H1 (cell line): ENCODE measurements at regions not wholly inside any gene's neighbourhood (a gene's known extent, or its start where the extent isn't known, plus 50 kb on each side); places are given as distances from the start of the nearest gene placed in this dataset.

ENCODE experiments used
- CTCF ChIA-PET: fragments of 300-600 bp; sonication (Branson Sonifier 250); formaldehyde crosslinking; loops from one replicate; lab custom pipeline; 2021; ENCODE audit not compliant: partially characterized antibody; lab: Charles Lee
- POLR2A ChIA-PET: fragments of 300-600 bp; sonication (Branson Sonifier 250); formaldehyde crosslinking; loops from one replicate; lab custom pipeline; 2021; ENCODE audit warnings: inconsistent platforms; ENCODE audit not compliant: partially characterized antibody; lab: Charles Lee
- DNase-seq, 2 experiments: peaks; one replicate each; pipeline versions ENCODE4 v3.0.0 to v3.0.0-alpha.2; 2010 to 2022; ENCODE audit warnings: low spot score in 2 of 2, low read depth in 1 of 2, mixed read lengths in 1 of 2
- FAIRE-seq: peaks from 2 replicates; lab custom pipeline; 2011; peaks lifted over from hg19 to GRCh38; lab: Jason Lieb, UNC
- H2AFZ ChIP-seq: 2 replicates; pipeline ENCODE4 v1.8.1; 2012; ENCODE audit warnings: low read length, inconsistent platforms
- H2AK5ac ChIP-seq: 2 replicates; pipeline ENCODE4 v1.6.1; 2013; ENCODE audit warnings: low read depth, low read length
- H2BK120ac ChIP-seq: replicated peaks from 2 replicates; pipeline ENCODE3; 2013; ENCODE audit warnings: low read depth, low read length, inconsistent platforms
- H2BK12ac ChIP-seq: 2 replicates; pipeline ENCODE4 v1.6.1; 2013; ENCODE audit warnings: low read depth, low read length
- H2BK15ac ChIP-seq: 2 replicates; pipeline ENCODE4 v1.6.1; 2013; ENCODE audit warnings: low read length
- H2BK20ac ChIP-seq: 2 replicates; pipeline ENCODE4 v1.6.1; 2013; ENCODE audit warnings: low read length
- H2BK5ac ChIP-seq: 2 replicates; pipeline ENCODE4 v1.6.1; 2013; ENCODE audit warnings: low read depth, low read length
- H3K14ac ChIP-seq: 2 replicates; pipeline ENCODE4 v1.6.1; 2013; ENCODE audit warnings: inconsistent platforms; ENCODE audit not compliant: insufficient read length
- H3K18ac ChIP-seq: 2 replicates; pipeline ENCODE4 v1.6.1; 2013; ENCODE audit warnings: low read length; ENCODE audit errors: extremely low read depth
- H3K23ac ChIP-seq: 2 replicates; pipeline ENCODE4 v1.6.1; 2013; ENCODE audit warnings: inconsistent platforms; ENCODE audit not compliant: insufficient read length
- H3K23me2 ChIP-seq: 2 replicates; pipeline ENCODE4 v1.6.1; 2013; ENCODE audit warnings: low read depth, low read length
- H3K27ac ChIP-seq: 2 replicates; pipeline ENCODE4 v1.6.1; 2011; ENCODE audit warnings: low read depth, low read length, inconsistent platforms
- H3K27me3 ChIP-seq, 4 experiments: replicated peaks in 1 of 4; 1 replicate in 1 of 4; 2 replicates in 3 of 4; pipeline versions ENCODE4 v1.6.1 to v1.8.1; 2011 to 2013; ENCODE audit warnings: low read length in 3 of 4, mild to moderate bottlenecking in 3 of 4, inconsistent platforms in 2 of 4, mixed read lengths in 2 of 4, moderate library complexity in 1 of 4; ENCODE audit not compliant: control insufficient read depth in 3 of 4, insufficient read depth in 3 of 4; ENCODE audit errors: extremely low read depth in 1 of 4
- H3K36me3 ChIP-seq, 4 experiments: 2 replicates each; pipeline versions ENCODE4 v1.6.1 to v1.8.1; 2011 to 2013; ENCODE audit warnings: mild to moderate bottlenecking in 4 of 4, low read length in 3 of 4, moderate library complexity in 2 of 4, control low read depth in 1 of 4, inconsistent platforms in 1 of 4; ENCODE audit not compliant: insufficient read depth in 4 of 4, control insufficient read depth in 2 of 4
- H3K4ac ChIP-seq: replicated peaks from 2 replicates; pipeline ENCODE3; 2013; ENCODE audit warnings: low read length, low read depth, mixed read lengths, inconsistent platforms; ENCODE audit not compliant: insufficient read length
- H3K4me1 ChIP-seq, 4 experiments: replicated peaks in 1 of 4; 1 replicate in 1 of 4; 2 replicates in 3 of 4; pipeline versions ENCODE4 v1.6.1 to v1.8.1; 2011 to 2013; ENCODE audit warnings: low read length in 3 of 4, inconsistent platforms in 2 of 4, mixed read lengths in 1 of 4; ENCODE audit not compliant: insufficient read depth in 4 of 4, control insufficient read depth in 3 of 4
- H3K4me2 ChIP-seq, 2 experiments: 2 replicates each; pipeline versions ENCODE4 v1.6.1 to v1.8.1; 2011 to 2013; ENCODE audit warnings: low read depth in 2 of 2, low read length in 2 of 2, control low read depth in 1 of 2, inconsistent platforms in 1 of 2, mild to moderate bottlenecking in 1 of 2; ENCODE audit not compliant: insufficient read depth in 1 of 2
- H3K4me3 ChIP-seq, 4 experiments: fragments of 200-600, 300-600 bp in 1 of 4; sonication (generic), shearing (Covaris generic), sonication (Bioruptor Twin) in 1 of 4; 2 replicates each; pipeline versions ENCODE4 v1.5.1 to v1.8.1; 2011 to 2016; ENCODE audit warnings: low read length in 4 of 4, low read depth in 3 of 4, control low read depth in 2 of 4, inconsistent platforms in 2 of 4, mild to moderate bottlenecking in 2 of 4, mixed read lengths in 1 of 4, moderate library complexity in 1 of 4; ENCODE audit not compliant: insufficient read depth in 2 of 4; ENCODE audit errors: extremely low read depth in 1 of 4
- H3K56ac ChIP-seq: replicated peaks from 2 replicates; pipeline ENCODE3; 2013; ENCODE audit warnings: low read depth, mild to moderate bottlenecking, mixed read lengths, low read length, inconsistent platforms; ENCODE audit not compliant: insufficient read length
- H3K79me1 ChIP-seq: 2 replicates; pipeline ENCODE4 v1.6.1; 2013; ENCODE audit warnings: low read depth, low read length, control low read depth
- H3K79me2 ChIP-seq, 2 experiments: 2 replicates each; pipeline versions ENCODE4 v1.6.1 to v1.8.1; 2012 to 2013; ENCODE audit warnings: low read length in 2 of 2, mild to moderate bottlenecking in 2 of 2, inconsistent platforms in 1 of 2; ENCODE audit not compliant: insufficient read depth in 2 of 2, control insufficient read depth in 1 of 2
- H3K9ac ChIP-seq, 4 experiments: replicated peaks in 1 of 4; 1 replicate in 1 of 4; 2 replicates in 3 of 4; pipeline versions ENCODE4 v1.6.1 to v1.8.1; 2011 to 2013; ENCODE audit warnings: low read depth in 3 of 4, low read length in 3 of 4, control low read depth in 2 of 4, mild to moderate bottlenecking in 2 of 4, moderate library complexity in 2 of 4, inconsistent platforms in 1 of 4; ENCODE audit errors: extremely low read depth in 1 of 4
- H3K9me3 ChIP-seq, 2 experiments: 2 replicates each; pipeline versions ENCODE4 v1.6.1 to v1.8.1; 2012 to 2013; ENCODE audit warnings: mild to moderate bottlenecking in 2 of 2, moderate library complexity in 2 of 2, control low read depth in 1 of 2, inconsistent platforms in 1 of 2, low read depth in 1 of 2, low read length in 1 of 2, mixed read lengths in 1 of 2; ENCODE audit not compliant: insufficient read depth in 2 of 2
- H4K20me1 ChIP-seq, 2 experiments: replicated peaks in 1 of 2; 2 replicates each; pipeline versions ENCODE3 to v1.8.1; 2011 to 2013; ENCODE audit warnings: inconsistent platforms in 2 of 2, low read length in 2 of 2, mild to moderate bottlenecking in 1 of 2; ENCODE audit not compliant: insufficient read depth in 2 of 2, control insufficient read depth in 1 of 2
- H4K5ac ChIP-seq: 2 replicates; pipeline ENCODE4 v1.6.1; 2013; ENCODE audit warnings: low read length, low read depth, mixed read lengths, inconsistent platforms; ENCODE audit not compliant: insufficient read length
- H4K8ac ChIP-seq: 2 replicates; pipeline ENCODE4 v1.8.0; 2013; ENCODE audit warnings: mild to moderate bottlenecking, moderate library complexity, low read length, inconsistent platforms; ENCODE audit not compliant: insufficient read depth; ENCODE audit errors: extremely low read depth
- H4K91ac ChIP-seq: replicated peaks from 2 replicates; pipeline ENCODE3; 2013; ENCODE audit warnings: low read length, mixed read lengths, inconsistent platforms; ENCODE audit not compliant: insufficient read length
- BRCA1 ChIP-seq: IDR thresholded peaks from 2 replicates; pipeline ENCODE4 v1.6.1; 2012; ENCODE audit warnings: low read depth, low read length, improper control_type of control experiment
- JUND ChIP-seq: IDR thresholded peaks from 2 replicates; pipeline ENCODE4 v1.6.1; 2011; ENCODE audit warnings: mild to moderate bottlenecking, improper control_type of control experiment, low read length
- POLR2A ChIP-seq, 2 experiments: IDR thresholded peaks; 1 replicate in 1 of 2; 2 replicates in 1 of 2; pipeline ENCODE4 v1.6.1; 2011; ENCODE audit warnings: low read depth in 2 of 2, low read length in 2 of 2, mild to moderate bottlenecking in 2 of 2; ENCODE audit errors: control extremely low read depth in 1 of 2
- RAD21 ChIP-seq, 2 experiments: IDR thresholded peaks in 1 of 2; conservative IDR thresholded peaks in 1 of 2; 2 replicates each; pipeline ENCODE4 v1.6.1; 2011; ENCODE audit warnings: low read depth in 2 of 2, low read length in 2 of 2, improper control_type of control experiment in 1 of 2, inconsistent platforms in 1 of 2, mild to moderate bottlenecking in 1 of 2, moderate library complexity in 1 of 2
- SIX5 ChIP-seq: IDR thresholded peaks from 2 replicates; pipeline ENCODE4 v1.6.1; 2011; ENCODE audit warnings: mild to moderate bottlenecking, low read depth, low read length
- SP1 ChIP-seq: IDR thresholded peaks from 2 replicates; pipeline ENCODE4 v1.6.1; 2011; ENCODE audit warnings: low read depth, low read length
- TAF1 ChIP-seq: IDR thresholded peaks from 2 replicates; pipeline ENCODE4 v1.6.1; 2011; ENCODE audit warnings: mild to moderate bottlenecking, low read depth, low read length
- WGBS, 2 experiments: shearing (Covaris generic) in 1 of 2; methylation state at CpG; one replicate each; pipeline versions ENCODE4 v1.1.6 to v1.1.7; 2013 to 2015; ENCODE audit warnings: low lambda C conversion rate in 2 of 2, mixed read lengths in 2 of 2, inconsistent platforms in 1 of 2, low coverage in 1 of 2, missing lambda C conversion rate in 1 of 2; ENCODE audit not compliant: insufficient replicate concordance in 2 of 2, insufficient coverage in 1 of 2, insufficient read length in 1 of 2; ENCODE audit errors: extremely low coverage in 1 of 2, missing lambda C conversion rate in 1 of 2; 5-methylcytosine and 5-hydroxymethylcytosine counted together
- TF ChIP-seq, protein P1 (sequence below): IDR thresholded peaks from 2 replicates; pipeline ENCODE4 v1.6.1; 2011; ENCODE audit warnings: low read depth, mild to moderate bottlenecking, low read length; ENCODE audit not compliant: insufficient read depth

DNA sequence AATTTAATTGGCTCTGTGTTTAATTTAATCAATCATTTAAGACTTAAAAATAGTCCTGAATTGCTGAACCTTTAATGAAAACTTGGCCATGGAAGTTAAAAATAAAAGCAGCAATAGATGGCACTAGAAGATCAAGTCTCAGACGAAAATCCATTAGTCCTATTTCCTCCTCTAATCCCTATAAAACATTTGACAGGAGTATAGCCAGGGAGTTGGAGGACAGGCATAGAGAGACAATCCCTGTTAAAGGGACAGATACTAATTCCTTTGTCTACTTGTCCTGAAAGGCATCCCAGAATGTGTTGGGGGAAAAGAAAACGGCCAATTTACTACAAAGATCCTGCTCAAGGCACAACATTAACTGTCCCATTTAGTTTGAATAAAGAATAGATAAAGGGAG is 276.3 kb upstream of the TACR3 start:
- Histone ChIP-seq H2AK5ac (no peak overlapping the region), H3K9ac (no peak overlapping the region), H4K8ac (no peak overlapping the region), H2BK12ac (no peak overlapping the region), H2BK20ac (no peak overlapping the region), H4K5ac (no peak overlapping the region), H3K14ac (no peak overlapping the region), H3K23ac (no peak overlapping the region), H3K23me2 (no peaks in the 10 kb centered on the region), H3K79me1 (no peaks in the 10 kb centered on the region), H2BK120ac (peak overlapping the region; percentile 10), H3K4me3 (no peak overlapping the region; a peak in 1 of 8 replicates), H3K79me2 (no peaks in the 10 kb centered on the region), H2AFZ (no peak overlapping the region), H3K4me2 (peak overlapping the region; percentile 9 to 17; a peak in 2 of 4 replicates), H3K27me3 (no peaks in the 10 kb centered on the region), H3K4me1 (peaks cover 0 to 8% (median 3%) of the 10 kb centered on the region in 4 experiments; a peak in 5 of 7 replicates), H4K91ac (no peak overlapping the region), H3K56ac (no peak overlapping the region), H4K20me1 (no peaks in the 10 kb centered on the region), H2BK15ac (no peak overlapping the region), H3K36me3 (no peaks in the 10 kb centered on the region), H3K4ac (no peak overlapping the region), H3K18ac (no peak overlapping the region; the same call in 1 of the 2 replicates), H2BK5ac (no peak overlapping the region), H3K27ac (peak overlapping the region; percentile 47; the same call in 1 of the 2 replicates), H3K9me3 (0 out of 4 replicates have a peak, but pooled peaks cover 0 to 5% of the 10 kb centered on the region in 2 experiments)
- ChIA-PET CTCF (interaction anchor here (0.6 kb wide), 1 partner anchor 1400 kb away, joined by 3 read pairs; no protein-coding TSS in a partner anchor), POLR2A (no interaction called here)
- DNase-seq (no peak), FAIRE-seq (peak; percentile 13)
- 60% methylated on average over 2 of the region's 2 CpGs; no CpG with 5 or more reads in 1 of the 2 experiments for WGBS, 2 experiments
- TF ChIP-seq JUND (no peak), RAD21 (IDR thresholded peaks at IDR 0.05 in 1 of 2, conservative IDR thresholded peaks at IDR 0.05 in 1 of 2; ENCODE audit: low read depth in 2 of 2, low read length in 2 of 2) (peak; percentile 33 to 40), POLR2A (IDR thresholded peaks at IDR 0.05; ENCODE audit: control extremely low read depth in 1 of 2, low read depth in 2 of 2, low read length in 2 of 2) (no peak), TAF1 (no peak), BRCA1 (no peak), SIX5 (no peak), SP1 (no peak)
- TF ChIP-seq, protein P1, sequence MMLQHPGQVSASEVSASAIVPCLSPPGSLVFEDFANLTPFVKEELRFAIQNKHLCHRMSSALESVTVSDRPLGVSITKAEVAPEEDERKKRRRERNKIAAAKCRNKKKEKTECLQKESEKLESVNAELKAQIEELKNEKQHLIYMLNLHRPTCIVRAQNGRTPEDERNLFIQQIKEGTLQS: no peak
